LNCaP clone FGC (cell line): ENCODE measurements at regions not wholly inside any gene's neighbourhood (a gene's known extent, or its start where the extent isn't known, plus 50 kb on each side); places are given as distances from the start of the nearest gene placed in this dataset.

Source experiments
- DNase-seq: peaks from one replicate; pipeline ENCODE4 v3.0.0-alpha.2; 2011; ENCODE audit warnings: low read depth
- H3K4me3 ChIP-seq: 2 replicates; pipeline ENCODE4 v1.5.1; 2011; ENCODE audit warnings: mild to moderate bottlenecking, low read depth, low read length, control low read depth
- CTCF ChIP-seq: IDR thresholded peaks from 2 replicates; pipeline ENCODE4 v1.5.1; 2012; ENCODE audit warnings: mild to moderate bottlenecking; ENCODE audit not compliant: control insufficient read depth, insufficient read depth; ENCODE audit errors: extremely low read depth

- no peak for DNase-seq
- TF ChIP-seq CTCF = no peak
- no peak overlapping the region for H3K4me3 ChIP-seq
These were observed 123.8 kb upstream of the CCDC179 start for GRCh38 chr11:22984045-22984444.

- H3K4me3 ChIP-seq = no peak overlapping the region
- TF ChIP-seq CTCF = no peak
- no peak for DNase-seq
These were observed 129.1 kb upstream of the CCDC179 start for GRCh38 chr11:22989371-22989770.

- H3K4me3 ChIP-seq = no peak overlapping the region
- no peak for TF ChIP-seq CTCF
- DNase-seq = no peak
These were observed 130.9 kb upstream of the CCDC179 start for GRCh38 chr11:22991196-22991595.

GRCh38 chr11:23006730-23007129, 146.5 kb upstream of the CCDC179 start:
- H3K4me3 ChIP-seq = no peak overlapping the region
- no peak for DNase-seq
- no peak for TF ChIP-seq CTCF

GRCh38 chr11:23010790-23011335, 150.6 kb upstream of the CCDC179 start:
- TF ChIP-seq CTCF = no peak
- no peak for DNase-seq
- H3K4me3 ChIP-seq = no peak overlapping the region

- no peak for TF ChIP-seq CTCF
- H3K4me3 ChIP-seq = no peak overlapping the region
- DNase-seq = no peak
These were observed 152.7 kb upstream of the CCDC179 start for GRCh38 chr11:23012930-23013329.

GRCh38 chr11:23013509-23013908, 153.2 kb upstream of the CCDC179 start:
- no peak overlapping the region for H3K4me3 ChIP-seq
- DNase-seq = no peak
- TF ChIP-seq CTCF = no peak
